CD8-positive, alpha-beta memory T cell (primary cell): ENCODE measurements at regions not wholly inside any gene's neighbourhood (a gene's known extent, or its start where the extent isn't known, plus 50 kb on each side); places are given as distances from the start of the nearest gene placed in this dataset.
A peak's percentile ranks its signal among the peaks of the same experiment; 100 is the strongest.

Experiments
- CTCF ChIA-PET: fragments of 350-600 bp; sonication (Branson Sonifier 250); formaldehyde crosslinking; loops from one replicate; lab custom pipeline; 2021; ENCODE audit warnings: antibody characterized with exemption; lab: Charles Lee
- POLR2A ChIA-PET: fragments of 350-600 bp; sonication (Branson Sonifier 250); formaldehyde crosslinking; loops from one replicate; lab custom pipeline; 2021; ENCODE audit warnings: antibody characterized with exemption; lab: Charles Lee
- DNase-seq, 5 donors: peaks; one replicate each; pipeline versions ENCODE4 v3.0.0 to v3.0.0-alpha.2; 2020 to 2022; ENCODE audit warnings: mixed read lengths in 1 of 5
- H3K27ac ChIP-seq: one replicate; pipeline ENCODE4 v1.7.0; 2013; ENCODE audit warnings: low read depth, mild to moderate bottlenecking, low read length, moderate library complexity
- H3K27me3 ChIP-seq: 2 replicates; pipeline ENCODE4 v1.7.0; 2013; ENCODE audit warnings: low read length, mild to moderate bottlenecking; ENCODE audit not compliant: insufficient read depth, poor library complexity, severe bottlenecking
- H3K36me3 ChIP-seq: 2 replicates; pipeline ENCODE4 v1.7.0; 2013; ENCODE audit warnings: mild to moderate bottlenecking, low read length, moderate library complexity; ENCODE audit not compliant: insufficient read depth
- H3K4me1 ChIP-seq: 2 replicates; pipeline ENCODE4 v1.7.0; 2013; ENCODE audit warnings: mild to moderate bottlenecking, low read length, moderate library complexity; ENCODE audit not compliant: insufficient read depth
- H3K4me3 ChIP-seq: 2 replicates; pipeline ENCODE4 v1.7.0; 2013; ENCODE audit warnings: mild to moderate bottlenecking, low read length
- H3K9me3 ChIP-seq: 2 replicates; pipeline ENCODE4 v1.7.0; 2013; ENCODE audit warnings: mild to moderate bottlenecking, low read length
- H3K27ac Mint-ChIP-seq, 8 donors: one replicate each; pipeline ENCODE4 v1.8.0; 2020 to 2021; ENCODE audit warnings: mixed read lengths in 8 of 8, mild to moderate bottlenecking in 6 of 8, inconsistent platforms in 3 of 8, moderate library complexity in 3 of 8
- H3K27me3 Mint-ChIP-seq, 2 donors: one replicate each; pipeline ENCODE4 v1.8.0; 2020 to 2021; ENCODE audit warnings: mixed read lengths in 2 of 2, mild to moderate bottlenecking in 1 of 2, moderate library complexity in 1 of 2
- H3K36me3 Mint-ChIP-seq, 3 donors: one replicate each; pipeline ENCODE4 v1.8.0; 2020 to 2021; ENCODE audit warnings: mixed read lengths in 3 of 3, inconsistent platforms in 1 of 3, mild to moderate bottlenecking in 1 of 3
- H3K4me1 Mint-ChIP-seq, 3 donors: one replicate each; pipeline ENCODE4 v1.8.0; 2020 to 2021; ENCODE audit warnings: mixed read lengths in 3 of 3, inconsistent platforms in 1 of 3, mild to moderate bottlenecking in 1 of 3
- H3K4me3 Mint-ChIP-seq, 7 donors: one replicate each; pipeline ENCODE4 v1.8.0; 2020 to 2021; ENCODE audit warnings: mixed read lengths in 7 of 7, mild to moderate bottlenecking in 6 of 7, moderate library complexity in 4 of 7, inconsistent platforms in 2 of 7
- H3K9me3 Mint-ChIP-seq, 5 donors: one replicate each; pipeline ENCODE4 v1.8.0; 2020 to 2022; ENCODE audit warnings: mixed read lengths in 5 of 5, mild to moderate bottlenecking in 3 of 5, moderate library complexity in 2 of 5, inconsistent platforms in 1 of 5

DNA sequence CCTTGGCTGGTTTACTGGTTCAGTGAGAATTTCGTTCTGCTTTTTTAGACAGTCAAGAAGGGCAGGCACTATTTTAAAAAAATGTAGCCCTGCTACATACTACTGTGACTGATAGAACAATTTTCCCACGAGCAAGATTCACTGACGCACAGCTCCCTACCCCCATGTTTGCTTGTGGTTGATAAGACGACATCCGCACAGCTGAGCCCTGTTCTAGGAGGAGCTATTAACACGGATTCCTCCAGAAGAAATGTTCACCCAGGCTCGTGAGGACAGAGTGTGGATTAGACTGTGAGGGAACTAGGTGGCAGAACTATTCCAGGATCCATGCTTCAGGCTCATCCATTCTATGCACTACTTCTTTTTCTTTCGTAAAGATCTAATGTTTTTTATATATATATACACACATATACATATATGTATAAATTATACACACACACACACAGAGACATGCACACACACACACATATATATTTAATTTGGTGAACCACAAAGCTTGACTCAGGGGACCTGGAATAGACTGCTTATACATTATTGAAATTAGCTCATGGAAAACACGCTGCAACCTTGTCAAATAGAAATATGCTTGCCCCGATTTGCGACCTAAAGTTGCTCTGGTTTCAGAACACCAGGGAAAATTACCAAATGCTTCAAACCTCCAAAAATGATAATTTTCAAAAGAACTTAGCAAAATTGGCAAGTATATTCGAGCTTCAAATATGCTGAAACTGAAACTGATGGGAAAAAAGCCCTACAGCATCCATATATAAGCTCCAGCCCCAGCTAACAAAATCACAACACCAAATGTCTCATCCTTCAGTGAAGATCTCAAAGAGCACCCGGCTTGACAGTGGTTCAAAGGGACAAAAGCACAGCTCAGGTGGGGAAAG is 370.4 kb downstream of the SOCS6 start:
- H3K27me3 ChIP-seq = no peaks in the 10 kb centered on the region
- ChIA-PET CTCF (no interaction called here), POLR2A (no interaction called here)
- H3K4me3 Mint-ChIP-seq = peak overlapping the region in 3 of 7 donors; percentile 6 to 43 (median 32)
- H3K27ac Mint-ChIP-seq = peak overlapping the region in 6 of 8 donors; percentile 15 to 84 (median 41)
- H3K27ac ChIP-seq = no peak overlapping the region
- no peaks in the 10 kb centered on the region for H3K36me3 ChIP-seq
- peaks cover 2 to 41% (median 3%) of the 10 kb centered on the region in 3 donors for H3K4me1 Mint-ChIP-seq
- peaks cover 0 to 3% (median 0%) of the 10 kb centered on the region in 5 donors for H3K9me3 Mint-ChIP-seq
- H3K9me3 ChIP-seq = no peaks in the 10 kb centered on the region
- DNase-seq = peak in 4 of 5 donors; percentile 3 to 85 (median 45)
- no peak overlapping the region for H3K4me3 ChIP-seq
- H3K4me1 ChIP-seq = peaks cover 52% of the 10 kb centered on the region
- H3K27me3 Mint-ChIP-seq = no peaks in the 10 kb centered on the region
- H3K36me3 Mint-ChIP-seq = no peaks in the 10 kb centered on the region

DNA sequence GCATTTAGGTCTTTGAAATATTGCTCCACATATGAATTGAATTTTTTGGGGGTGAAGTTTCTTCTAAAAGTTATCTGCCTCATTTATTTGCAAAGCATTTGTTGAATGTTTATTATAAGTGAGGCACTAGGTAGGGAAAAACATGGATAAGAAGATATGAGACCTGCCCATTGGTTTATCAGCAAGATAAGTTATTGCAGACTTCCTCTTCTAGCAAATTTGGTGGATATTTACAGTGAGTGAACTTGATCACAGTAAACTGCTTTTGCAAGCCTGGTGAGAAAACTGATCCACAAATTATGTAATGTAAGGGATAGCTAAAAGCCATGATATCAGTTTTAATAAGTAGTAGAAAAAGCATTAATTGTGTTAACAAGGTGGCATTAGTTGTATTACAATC is 364.8 kb downstream of the SOCS6 start:
- no peak overlapping the region for H3K27ac ChIP-seq
- Mint-ChIP-seq H3K4me3 (no peak overlapping the region), H3K9me3 (peaks cover 2 to 11% (median 4%) of the 10 kb centered on the region in 5 donors), H3K27me3 (no peaks in the 10 kb centered on the region), H3K36me3 (no peaks in the 10 kb centered on the region), H3K27ac (no peak overlapping the region), H3K4me1 (peaks cover 0 to 21% (median 7%) of the 10 kb centered on the region in 3 donors)
- ChIA-PET CTCF (no interaction called here), POLR2A (no interaction called here)
- H3K27me3 ChIP-seq = no peaks in the 10 kb centered on the region
- DNase-seq = no peak
- H3K36me3 ChIP-seq = no peaks in the 10 kb centered on the region
- peaks cover 14% of the 10 kb centered on the region for H3K4me1 ChIP-seq
- no peaks in the 10 kb centered on the region for H3K9me3 ChIP-seq
- no peak overlapping the region for H3K4me3 ChIP-seq

DNA sequence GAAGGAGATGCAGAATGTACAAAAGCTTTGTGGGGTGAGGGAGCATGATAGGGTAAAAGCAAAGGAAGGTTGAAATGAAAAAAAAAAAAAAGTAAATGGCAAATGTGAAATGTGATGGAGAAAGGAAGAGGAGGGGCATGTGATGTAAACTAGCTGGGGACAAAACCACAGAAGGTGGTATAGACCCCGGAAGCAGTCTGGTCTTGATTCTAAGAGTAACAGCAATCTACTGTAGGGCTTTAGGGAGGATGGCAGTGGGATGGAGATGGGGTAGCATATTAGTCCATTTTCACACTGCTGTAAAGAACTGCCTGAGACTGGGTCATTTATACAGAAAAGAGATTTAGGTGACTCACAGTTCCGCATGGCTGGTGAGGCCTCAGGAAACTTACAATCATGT is 362.0 kb downstream of the SOCS6 start:
- peak overlapping the region in 3 of 8 donors; percentile 35 to 83 (median 75) for H3K27ac Mint-ChIP-seq

DNA sequence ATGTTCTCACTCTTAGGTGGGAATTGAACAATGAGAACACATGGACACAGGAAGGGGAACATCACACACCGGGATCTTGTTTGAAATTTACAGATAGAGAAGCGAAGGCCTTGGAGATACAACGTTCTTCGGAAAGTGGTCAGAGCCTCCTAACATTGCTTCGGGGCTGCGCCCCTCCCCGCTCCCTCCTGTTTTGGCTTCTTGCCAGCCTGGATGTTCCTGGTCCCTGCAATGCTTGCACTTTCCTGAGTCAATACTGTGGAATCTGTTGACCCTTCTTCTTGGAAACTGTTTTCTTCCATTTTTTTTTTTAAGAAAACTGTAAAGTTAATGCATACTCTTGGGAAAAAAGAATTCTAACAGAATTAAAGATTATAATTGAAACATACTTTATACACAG is 360.8 kb downstream of the SOCS6 start:
- Histone ChIP-seq H3K27me3 (no peaks in the 10 kb centered on the region), H3K9me3 (no peaks in the 10 kb centered on the region), H3K4me3 (no peak overlapping the region), H3K36me3 (no peaks in the 10 kb centered on the region), H3K27ac (no peak overlapping the region), H3K4me1 (peaks cover 5% of the 10 kb centered on the region)
- no peak overlapping the region for H3K4me3 Mint-ChIP-seq
- no peaks in the 10 kb centered on the region for H3K27me3 Mint-ChIP-seq
- H3K36me3 Mint-ChIP-seq = no peaks in the 10 kb centered on the region
- DNase-seq = no peak
- CTCF ChIA-PET = no interaction called here
- H3K9me3 Mint-ChIP-seq = peaks cover 0 to 11% (median 4%) of the 10 kb centered on the region in 5 donors
- POLR2A ChIA-PET = no interaction called here
- peaks cover 0 to 18% (median 7%) of the 10 kb centered on the region in 3 donors for H3K4me1 Mint-ChIP-seq
- no peak overlapping the region for H3K27ac Mint-ChIP-seq

More for the DNA sequence above, 362.0 kb downstream of the SOCS6 start:
- no peaks in the 10 kb centered on the region for H3K27me3 Mint-ChIP-seq
- ChIA-PET POLR2A (no interaction called here), CTCF (no interaction called here)
- Histone ChIP-seq H3K4me1 (peaks cover 5% of the 10 kb centered on the region), H3K36me3 (no peaks in the 10 kb centered on the region), H3K27me3 (no peaks in the 10 kb centered on the region), H3K4me3 (no peak overlapping the region), H3K9me3 (no peaks in the 10 kb centered on the region), H3K27ac (no peak overlapping the region)
- DNase-seq = no peak
- H3K4me1 Mint-ChIP-seq = peaks cover 0 to 18% (median 7%) of the 10 kb centered on the region in 3 donors
- peak overlapping the region in 1 of 7 donors; percentile 44 for H3K4me3 Mint-ChIP-seq
- peaks cover 0 to 11% (median 4%) of the 10 kb centered on the region in 5 donors for H3K9me3 Mint-ChIP-seq
- H3K36me3 Mint-ChIP-seq = no peaks in the 10 kb centered on the region

DNA sequence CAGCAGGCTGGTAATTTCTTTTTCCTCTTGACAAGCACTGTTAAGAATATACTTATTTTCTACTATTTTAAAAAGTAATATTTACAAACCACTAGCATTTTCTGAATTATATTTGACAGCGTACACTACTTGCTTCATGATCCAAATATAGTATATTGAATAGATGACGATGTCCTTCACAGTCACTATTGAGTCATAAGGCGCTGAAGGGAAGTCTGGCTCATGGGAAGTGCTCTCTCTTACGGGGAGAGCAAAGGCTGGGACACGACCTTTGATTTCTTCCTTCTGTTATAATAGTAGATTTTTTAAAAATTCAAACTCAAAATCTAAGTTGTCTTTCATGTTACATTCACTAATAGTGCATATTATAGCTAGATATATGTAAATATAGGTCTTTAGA is 357.1 kb downstream of the SOCS6 start:
- no peaks in the 10 kb centered on the region for H3K27me3 Mint-ChIP-seq
- H3K4me1 Mint-ChIP-seq = peaks cover 0 to 6% (median 5%) of the 10 kb centered on the region in 3 donors
- Histone ChIP-seq H3K27me3 (no peaks in the 10 kb centered on the region), H3K4me3 (no peak overlapping the region), H3K36me3 (no peaks in the 10 kb centered on the region), H3K27ac (no peak overlapping the region), H3K4me1 (peaks cover 5% of the 10 kb centered on the region), H3K9me3 (no peaks in the 10 kb centered on the region)
- no peaks in the 10 kb centered on the region for H3K36me3 Mint-ChIP-seq
- ChIA-PET POLR2A (no interaction called here), CTCF (no interaction called here)
- H3K9me3 Mint-ChIP-seq = peaks cover 0 to 9% (median 4%) of the 10 kb centered on the region in 5 donors
- no peak overlapping the region for H3K4me3 Mint-ChIP-seq
- no peak overlapping the region for H3K27ac Mint-ChIP-seq
- DNase-seq = no peak

DNA sequence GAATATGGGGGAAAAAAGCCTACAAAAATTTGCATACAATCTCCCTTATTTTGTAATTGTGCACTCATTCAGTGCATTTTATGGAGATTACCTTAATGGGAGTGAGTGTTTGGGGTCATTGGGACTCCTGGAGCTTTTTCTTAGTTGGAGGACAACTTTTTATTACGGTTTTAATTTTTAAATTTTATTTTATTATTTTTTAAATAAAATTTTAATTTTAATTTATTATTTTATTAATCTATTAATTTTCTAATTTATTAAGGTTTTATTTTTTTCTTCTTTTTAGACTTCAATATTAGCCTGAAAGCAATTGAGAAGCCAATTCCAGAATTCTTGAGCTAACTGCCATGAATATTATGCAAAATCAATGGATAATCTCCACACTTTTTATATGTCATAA is 355.0 kb downstream of the SOCS6 start:
- no peak overlapping the region for H3K27ac Mint-ChIP-seq
- H3K27me3 Mint-ChIP-seq = no peaks in the 10 kb centered on the region
- Histone ChIP-seq H3K4me3 (no peak overlapping the region), H3K27ac (no peak overlapping the region), H3K36me3 (no peaks in the 10 kb centered on the region), H3K27me3 (no peaks in the 10 kb centered on the region), H3K4me1 (no peaks in the 10 kb centered on the region), H3K9me3 (no peaks in the 10 kb centered on the region)
- H3K36me3 Mint-ChIP-seq = no peaks in the 10 kb centered on the region
- ChIA-PET POLR2A (no interaction called here), CTCF (no interaction called here)
- H3K4me1 Mint-ChIP-seq = no peaks in the 10 kb centered on the region
- H3K9me3 Mint-ChIP-seq = peaks cover 0 to 12% (median 0%) of the 10 kb centered on the region in 5 donors
- H3K4me3 Mint-ChIP-seq = no peak overlapping the region
- DNase-seq = no peak

DNA sequence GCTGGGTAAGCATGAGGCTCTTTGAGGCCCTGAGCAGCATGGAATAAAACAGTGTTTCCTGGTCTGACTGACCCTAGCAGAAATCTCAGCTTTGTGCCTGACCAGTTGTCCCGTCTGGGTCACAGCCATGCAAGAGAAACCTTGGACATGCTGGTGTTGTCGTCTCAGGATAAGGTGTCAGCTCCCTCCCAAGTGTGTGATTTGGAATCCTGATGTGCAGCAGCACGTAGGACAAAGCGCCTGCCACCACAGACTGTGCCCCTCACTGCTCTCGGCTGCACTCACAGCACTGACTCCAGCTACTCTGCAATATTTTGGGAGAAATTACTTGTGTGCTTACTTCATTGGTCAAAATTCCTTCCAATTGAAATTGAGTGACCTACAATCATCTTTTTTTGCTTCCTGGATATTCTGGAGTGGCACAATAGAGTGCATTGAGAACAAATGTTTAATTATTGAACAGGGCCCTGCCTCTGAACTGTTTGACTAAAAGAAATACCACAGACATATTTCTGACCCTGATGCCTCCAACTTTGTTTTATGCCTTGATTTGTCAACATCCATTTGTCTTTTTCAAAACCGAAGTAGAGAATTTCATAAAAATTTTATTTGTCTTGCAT is 352.4 kb downstream of the SOCS6 start:
- Mint-ChIP-seq H3K36me3 (no peaks in the 10 kb centered on the region), H3K4me1 (no peaks in the 10 kb centered on the region), H3K27ac (no peak overlapping the region), H3K9me3 (peaks cover 0 to 11% (median 0%) of the 10 kb centered on the region in 5 donors), H3K4me3 (no peak overlapping the region), H3K27me3 (no peaks in the 10 kb centered on the region)
- CTCF ChIA-PET = no interaction called here
- POLR2A ChIA-PET = no interaction called here
- Histone ChIP-seq H3K27me3 (no peaks in the 10 kb centered on the region), H3K27ac (no peak overlapping the region), H3K36me3 (no peaks in the 10 kb centered on the region), H3K9me3 (no peaks in the 10 kb centered on the region), H3K4me1 (no peaks in the 10 kb centered on the region), H3K4me3 (no peak overlapping the region)
- DNase-seq = no peak

DNA sequence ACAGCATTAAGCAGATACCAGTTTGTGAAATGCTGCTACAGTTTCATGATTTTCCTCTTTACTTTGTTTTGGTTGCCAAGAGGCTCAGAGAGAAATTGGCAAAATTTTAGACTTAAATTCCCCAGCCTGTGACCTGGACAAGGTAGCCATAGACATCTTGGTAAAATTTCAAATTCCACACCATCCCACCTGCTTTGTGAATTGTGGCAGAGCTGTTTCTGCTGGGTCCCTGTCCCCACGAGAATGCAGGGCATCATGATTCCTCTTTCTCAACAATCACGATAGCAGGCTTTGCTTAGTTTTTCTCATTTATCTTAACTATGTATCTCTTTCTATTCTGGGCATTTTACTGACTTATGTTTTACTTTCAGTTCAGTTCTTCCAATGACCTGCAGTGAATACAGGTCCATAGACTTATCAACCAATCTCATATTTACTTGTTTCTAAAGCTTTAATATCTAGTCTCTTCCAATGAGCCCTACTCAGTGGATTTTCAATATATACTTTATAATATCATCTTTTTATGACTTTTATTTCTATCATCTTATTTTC is 351.6 kb downstream of the SOCS6 start:
- no peaks in the 10 kb centered on the region for H3K4me1 Mint-ChIP-seq
- H3K9me3 Mint-ChIP-seq = peaks cover 0 to 11% (median 0%) of the 10 kb centered on the region in 5 donors

More for the DNA sequence above, 351.6 kb downstream of the SOCS6 start:
- CTCF ChIA-PET = no interaction called here
- no peaks in the 10 kb centered on the region for H3K36me3 Mint-ChIP-seq
- no peaks in the 10 kb centered on the region for H3K4me1 ChIP-seq
- H3K4me3 Mint-ChIP-seq = peak overlapping the region in 1 of 7 donors; percentile 18
- no peak overlapping the region for H3K4me3 ChIP-seq
- DNase-seq = no peak
- no peaks in the 10 kb centered on the region for H3K9me3 ChIP-seq
- H3K27me3 ChIP-seq = no peaks in the 10 kb centered on the region
- no peak overlapping the region for H3K27ac ChIP-seq
- POLR2A ChIA-PET = no interaction called here
- H3K27me3 Mint-ChIP-seq = no peaks in the 10 kb centered on the region
- no peaks in the 10 kb centered on the region for H3K36me3 ChIP-seq
- peak overlapping the region in 1 of 8 donors; percentile 76 for H3K27ac Mint-ChIP-seq
